SJCRH30 (cell line): ENCODE measurements at regions not wholly inside any gene's neighbourhood (a gene's known extent, or its start where the extent isn't known, plus 50 kb on each side); places are given as distances from the start of the nearest gene placed in this dataset.

Experiments
- DNase-seq, 2 experiments: peaks; one replicate each; pipeline ENCODE4 v3.0.0-alpha.2; 2015 to 2020
- H3K27ac ChIP-seq: fragments of 250-450 bp; sonication (Bioruptor Pico); 2 replicates; pipeline ENCODE4 v1.5.1; 2020; ENCODE audit warnings: mild to moderate bottlenecking, moderate library complexity
- H3K27me3 ChIP-seq: fragments of 250-450 bp; sonication (Bioruptor Pico); 2 replicates; pipeline ENCODE4 v1.5.1; 2020; ENCODE audit warnings: mild to moderate bottlenecking, moderate library complexity
- H3K36me3 ChIP-seq: fragments of 250-450 bp; sonication (Bioruptor Pico); 2 replicates; pipeline ENCODE4 v1.5.1; 2020; ENCODE audit warnings: mild to moderate bottlenecking, moderate library complexity
- H3K4me1 ChIP-seq: fragments of 250-450 bp; sonication (Bioruptor Pico); 2 replicates; pipeline ENCODE4 v1.5.1; 2020; ENCODE audit warnings: mild to moderate bottlenecking, moderate library complexity
- H3K4me3 ChIP-seq: fragments of 250-450 bp; sonication (Bioruptor Pico); 2 replicates; pipeline ENCODE4 v1.5.1; 2020; ENCODE audit warnings: mild to moderate bottlenecking, moderate library complexity
- H3K9me3 ChIP-seq: fragments of 250-450 bp; sonication (Bioruptor Pico); replicated peaks from 2 replicates; pipeline ENCODE4 v1.5.1; 2020; ENCODE audit warnings: mild to moderate bottlenecking, moderate library complexity

DNA sequence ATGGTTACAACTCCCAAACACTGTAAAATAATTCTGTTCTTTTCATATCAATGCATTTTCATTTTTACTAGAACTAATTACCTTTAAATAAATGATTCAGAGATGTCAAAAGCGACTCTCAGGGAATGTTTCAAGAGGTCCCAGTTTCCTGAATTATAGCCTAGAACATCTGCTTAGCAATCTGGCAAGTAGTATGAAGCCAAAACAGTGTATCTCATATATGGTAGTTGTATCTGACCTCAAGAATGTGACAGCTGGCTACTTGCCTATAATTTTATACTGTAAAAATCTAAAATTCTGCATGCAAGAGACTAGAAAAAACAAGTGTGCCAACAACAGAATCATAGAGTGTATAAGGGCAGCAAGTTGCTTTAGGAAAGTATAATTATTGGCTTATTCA lies 187.7 kb upstream of the POU5F2 start:
- H3K27me3 ChIP-seq: no peaks in the 10 kb centered on the region
- peaks cover 17% of the 10 kb centered on the region for H3K4me1 ChIP-seq
- no peaks in the 10 kb centered on the region for H3K9me3 ChIP-seq
- H3K27ac ChIP-seq: no peak overlapping the region
- DNase-seq: peak in 1 of 2 experiments; percentile 41
- H3K36me3 ChIP-seq: no peaks in the 10 kb centered on the region
- H3K4me3 ChIP-seq: no peak overlapping the region

DNA sequence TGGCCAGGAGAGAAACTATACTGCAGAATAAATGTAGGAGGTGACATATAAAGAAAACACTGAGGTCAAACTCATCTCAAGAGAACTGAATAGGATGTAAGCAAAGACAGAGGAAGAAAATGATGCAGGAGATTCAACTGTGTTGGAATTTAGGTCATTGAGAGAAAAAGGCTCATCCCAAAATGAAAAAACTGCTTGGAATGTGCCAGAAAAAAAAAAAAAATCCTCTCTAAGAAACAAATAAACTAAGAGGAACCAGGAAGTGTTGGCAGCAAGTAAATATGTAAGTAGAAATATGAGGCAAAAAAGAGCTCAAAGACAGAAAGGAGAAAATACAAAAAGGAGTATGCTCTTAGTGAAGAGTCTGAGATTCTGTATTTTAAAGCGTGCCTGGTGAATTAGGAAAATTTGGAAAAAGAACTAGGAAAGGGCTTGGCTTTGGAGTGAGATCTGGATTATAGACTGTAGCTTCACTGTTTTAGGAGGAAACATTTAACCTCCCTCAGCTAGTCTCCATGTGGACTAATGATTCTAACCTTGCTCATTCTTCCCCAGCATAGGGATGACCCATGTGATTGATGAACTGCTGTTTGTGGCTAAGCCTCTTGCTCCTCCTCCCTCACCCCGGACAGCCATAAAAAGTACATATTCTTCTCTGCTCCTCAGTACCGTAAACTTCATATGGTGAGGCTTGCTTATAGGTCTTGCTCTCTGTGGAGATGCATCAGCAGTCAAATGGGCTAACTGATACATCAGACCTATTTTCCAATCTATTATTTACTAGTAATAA lies 185.6 kb upstream of the POU5F2 start:
- Histone ChIP-seq H3K36me3 (no peaks in the 10 kb centered on the region), H3K4me3 (no peak overlapping the region), H3K9me3 (no peaks in the 10 kb centered on the region), H3K4me1 (peaks cover 17% of the 10 kb centered on the region), H3K27ac (no peak overlapping the region), H3K27me3 (no peaks in the 10 kb centered on the region)
- no peak for DNase-seq

DNA sequence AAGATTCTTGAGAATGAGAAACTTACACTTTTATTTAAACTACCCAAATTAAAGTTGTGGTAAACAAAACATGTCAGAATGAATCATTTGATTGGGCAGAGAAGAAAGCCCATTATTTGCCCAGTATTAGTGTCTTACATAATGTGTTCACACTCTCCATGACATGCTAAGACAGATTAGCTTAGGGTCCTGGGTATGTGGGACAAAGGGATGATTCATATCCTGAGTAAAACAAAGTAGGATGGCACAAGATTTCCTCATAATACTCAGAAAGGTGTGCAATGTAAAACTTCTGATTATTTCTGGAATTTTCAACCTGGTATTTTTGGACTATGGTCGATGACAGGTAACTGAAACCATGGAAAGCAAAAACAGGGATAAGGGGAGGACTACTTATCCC lies 183.9 kb upstream of the POU5F2 start:
- Histone ChIP-seq H3K36me3 (no peaks in the 10 kb centered on the region), H3K27ac (no peak overlapping the region), H3K27me3 (no peaks in the 10 kb centered on the region), H3K9me3 (no peaks in the 10 kb centered on the region), H3K4me1 (peaks cover 17% of the 10 kb centered on the region), H3K4me3 (no peak overlapping the region)
- DNase-seq: no peak

DNA sequence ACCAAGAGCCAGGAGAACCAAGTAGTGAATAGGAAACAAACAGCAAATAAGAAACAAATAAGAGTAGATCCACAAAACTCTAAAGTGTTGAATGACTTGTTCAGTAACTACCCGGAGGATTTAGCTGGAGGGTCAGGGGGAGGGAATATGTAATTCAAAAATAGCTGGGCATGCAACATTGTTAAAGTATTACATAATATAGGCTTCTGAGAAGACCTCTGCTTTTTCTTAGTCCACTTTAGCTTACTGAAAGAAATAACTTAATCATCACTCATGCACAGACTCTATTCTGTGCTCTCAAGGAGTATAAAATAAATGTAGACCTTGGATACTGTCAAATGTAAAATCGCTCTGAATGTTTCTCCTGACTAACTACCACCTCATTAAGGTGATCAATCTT lies 183.2 kb upstream of the POU5F2 start:
- DNase-seq: no peak
- no peaks in the 10 kb centered on the region for H3K9me3 ChIP-seq
- no peak overlapping the region for H3K4me3 ChIP-seq
- no peaks in the 10 kb centered on the region for H3K27me3 ChIP-seq
- H3K27ac ChIP-seq: no peak overlapping the region
- peaks cover 13% of the 10 kb centered on the region for H3K4me1 ChIP-seq
- H3K36me3 ChIP-seq: no peaks in the 10 kb centered on the region

DNA sequence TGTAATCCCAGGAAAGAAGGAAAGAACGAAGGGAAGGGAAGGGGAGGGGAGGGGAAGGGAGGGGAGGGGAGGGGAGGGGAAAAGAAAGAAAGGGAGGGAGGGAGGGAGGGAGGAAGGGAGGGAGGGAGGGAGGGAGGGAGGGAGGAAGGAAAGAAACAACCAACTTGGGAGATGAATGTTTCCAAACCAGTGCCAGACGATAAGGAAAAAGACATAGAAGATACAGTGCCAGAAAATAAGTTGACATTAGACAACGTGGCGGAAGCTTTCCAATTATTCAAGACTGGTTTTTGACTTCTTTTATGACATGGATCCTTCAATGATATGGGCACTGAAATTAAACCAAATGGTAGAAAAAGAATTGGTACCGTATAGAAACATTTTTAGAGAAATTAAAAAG lies 181.2 kb upstream of the POU5F2 start:
- no peaks in the 10 kb centered on the region for H3K36me3 ChIP-seq
- H3K27me3 ChIP-seq: no peaks in the 10 kb centered on the region
- H3K4me1 ChIP-seq: no peaks in the 10 kb centered on the region
- DNase-seq: no peak
- no peaks in the 10 kb centered on the region for H3K9me3 ChIP-seq
- H3K4me3 ChIP-seq: no peak overlapping the region
- no peak overlapping the region for H3K27ac ChIP-seq

DNA sequence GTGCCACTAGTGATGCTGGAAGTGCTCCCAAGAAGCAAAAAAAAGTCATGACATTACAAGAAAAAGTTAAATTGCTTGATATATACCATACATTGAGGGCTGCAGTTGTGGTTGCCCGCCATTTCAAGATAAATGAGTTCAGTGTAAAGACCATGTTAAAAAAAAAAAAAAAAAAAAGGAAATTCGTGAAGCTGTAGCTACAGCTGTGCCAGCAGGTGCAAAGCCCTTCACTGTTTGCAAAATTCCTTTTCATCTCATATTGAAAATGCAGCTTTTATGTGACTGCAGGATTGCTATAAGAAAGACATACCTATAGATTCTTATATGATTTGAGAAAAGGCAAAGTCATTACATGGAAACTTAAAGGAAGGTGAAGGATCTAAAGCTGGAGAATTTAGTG lies 179.6 kb upstream of the POU5F2 start:
- no peak overlapping the region for H3K27ac ChIP-seq
- no peak overlapping the region for H3K4me3 ChIP-seq
- H3K4me1 ChIP-seq: no peaks in the 10 kb centered on the region
- H3K27me3 ChIP-seq: no peaks in the 10 kb centered on the region
- no peaks in the 10 kb centered on the region for H3K9me3 ChIP-seq
- DNase-seq: peak in 1 of 2 experiments; percentile 2
- no peaks in the 10 kb centered on the region for H3K36me3 ChIP-seq

DNA sequence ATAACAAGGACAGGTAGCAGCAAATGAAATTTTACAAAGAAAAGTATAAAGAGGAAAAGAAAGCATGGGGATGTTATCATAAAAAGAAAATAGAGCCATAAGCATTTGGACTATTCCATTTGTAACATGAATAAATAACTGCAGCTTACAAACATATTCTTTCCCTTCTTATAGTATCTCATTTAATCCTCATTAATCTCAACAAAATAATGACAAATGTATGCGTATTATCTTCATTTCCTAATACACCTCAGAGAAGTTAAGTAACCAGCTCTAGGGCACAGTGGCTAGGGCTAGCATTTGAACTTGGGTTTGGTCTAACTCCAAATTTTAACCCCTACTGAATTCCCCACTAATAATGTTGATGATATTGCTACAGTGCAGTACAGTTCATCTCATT lies 175.5 kb upstream of the POU5F2 start:
- Histone ChIP-seq H3K4me3 (no peak overlapping the region), H3K27me3 (no peaks in the 10 kb centered on the region), H3K36me3 (no peaks in the 10 kb centered on the region), H3K4me1 (no peaks in the 10 kb centered on the region), H3K9me3 (no peaks in the 10 kb centered on the region), H3K27ac (no peak overlapping the region)
- DNase-seq: no peak

DNA sequence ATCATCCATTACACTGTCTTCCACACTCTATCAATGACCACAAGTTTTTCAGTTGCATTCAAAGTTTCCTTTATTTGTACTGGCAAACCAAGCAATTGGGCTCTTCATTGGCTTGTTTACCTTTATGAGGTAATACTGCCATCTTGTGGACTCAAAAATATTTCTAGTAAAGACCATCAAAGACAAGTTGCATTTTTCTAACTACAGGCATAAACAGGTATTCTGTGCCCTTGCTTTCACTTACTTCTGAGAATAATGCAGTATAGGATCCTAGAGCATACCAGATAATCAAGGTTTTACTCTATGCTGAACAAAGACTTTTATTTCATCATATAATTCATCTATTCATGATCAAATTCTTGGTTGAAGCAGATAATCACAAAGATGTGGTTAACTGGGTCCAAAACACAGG lies 173.7 kb upstream of the POU5F2 start:
- Histone ChIP-seq H3K36me3 (no peaks in the 10 kb centered on the region), H3K27ac (no peak overlapping the region), H3K27me3 (no peaks in the 10 kb centered on the region), H3K4me1 (no peaks in the 10 kb centered on the region), H3K4me3 (no peak overlapping the region), H3K9me3 (no peaks in the 10 kb centered on the region)
- DNase-seq: peak in 1 of 2 experiments; percentile 77

DNA sequence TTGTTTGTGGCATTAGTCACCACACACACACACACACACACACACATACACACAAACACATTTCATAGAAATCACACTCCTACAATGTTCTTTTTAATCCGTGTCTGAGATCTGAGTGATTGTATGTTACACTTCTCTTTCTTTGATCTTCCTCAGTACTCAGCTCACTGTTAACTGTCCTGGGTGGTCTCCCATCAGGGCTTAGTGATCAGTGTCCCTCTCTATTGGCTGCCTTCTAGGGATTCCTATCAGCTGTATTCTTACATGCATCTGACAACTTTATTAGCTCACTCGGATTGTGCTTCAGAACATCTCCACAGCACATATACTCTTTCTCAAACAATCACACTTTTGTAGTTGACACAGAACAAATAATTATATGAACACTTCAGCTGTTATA lies 170.2 kb upstream of the POU5F2 start:
- H3K27ac ChIP-seq: no peak overlapping the region
- H3K4me1 ChIP-seq: no peaks in the 10 kb centered on the region
- H3K9me3 ChIP-seq: no peaks in the 10 kb centered on the region
- peak in 1 of 2 experiments; percentile 6 for DNase-seq
- H3K27me3 ChIP-seq: no peaks in the 10 kb centered on the region
- H3K4me3 ChIP-seq: no peak overlapping the region
- H3K36me3 ChIP-seq: no peaks in the 10 kb centered on the region

DNA sequence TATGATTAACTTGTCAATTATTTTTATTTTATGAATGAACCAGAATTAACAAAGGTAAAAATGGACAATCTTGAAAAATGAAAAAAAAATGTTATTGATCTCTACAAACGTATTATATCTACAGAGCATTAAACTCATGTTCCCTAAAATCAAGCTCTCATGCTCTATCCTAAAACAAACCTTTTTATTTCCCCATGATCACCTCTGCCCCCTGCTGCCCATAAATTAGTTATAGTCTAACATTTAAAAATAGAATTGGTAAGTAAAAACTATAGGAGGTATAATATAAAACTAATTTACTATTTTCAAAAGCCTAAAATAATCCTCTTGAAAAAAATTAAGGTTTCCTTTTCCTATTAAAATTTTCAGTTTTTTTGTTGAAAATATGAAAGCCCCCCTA lies 168.0 kb upstream of the POU5F2 start:
- H3K27me3 ChIP-seq: no peaks in the 10 kb centered on the region
- no peaks in the 10 kb centered on the region for H3K9me3 ChIP-seq
- H3K27ac ChIP-seq: no peak overlapping the region
- H3K36me3 ChIP-seq: no peaks in the 10 kb centered on the region
- H3K4me1 ChIP-seq: no peaks in the 10 kb centered on the region
- H3K4me3 ChIP-seq: no peak overlapping the region
- DNase-seq: peak in 1 of 2 experiments; percentile 35

DNA sequence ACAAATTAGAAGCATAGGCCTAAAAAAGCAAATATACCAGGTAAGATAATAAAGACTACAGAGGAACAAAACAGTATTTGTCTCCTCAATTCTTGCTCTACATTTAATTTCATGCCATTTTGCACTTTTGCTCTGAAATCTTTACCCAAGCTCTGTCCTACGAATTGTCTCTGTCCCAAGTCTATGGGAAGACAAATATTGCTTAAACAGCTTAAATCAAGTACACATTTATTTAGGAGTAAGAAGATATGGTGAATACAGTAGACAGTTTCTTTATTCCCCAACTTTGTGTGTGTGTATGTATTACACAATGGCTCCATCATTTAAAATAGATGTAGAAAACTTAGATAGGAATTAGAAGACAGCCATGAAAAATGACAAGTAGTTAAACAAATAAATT lies 163.5 kb upstream of the POU5F2 start:
- H3K4me3 ChIP-seq: no peak overlapping the region
- no peaks in the 10 kb centered on the region for H3K36me3 ChIP-seq
- no peaks in the 10 kb centered on the region for H3K27me3 ChIP-seq
- DNase-seq: no peak
- no peaks in the 10 kb centered on the region for H3K9me3 ChIP-seq
- no peaks in the 10 kb centered on the region for H3K4me1 ChIP-seq
- no peak overlapping the region for H3K27ac ChIP-seq

DNA sequence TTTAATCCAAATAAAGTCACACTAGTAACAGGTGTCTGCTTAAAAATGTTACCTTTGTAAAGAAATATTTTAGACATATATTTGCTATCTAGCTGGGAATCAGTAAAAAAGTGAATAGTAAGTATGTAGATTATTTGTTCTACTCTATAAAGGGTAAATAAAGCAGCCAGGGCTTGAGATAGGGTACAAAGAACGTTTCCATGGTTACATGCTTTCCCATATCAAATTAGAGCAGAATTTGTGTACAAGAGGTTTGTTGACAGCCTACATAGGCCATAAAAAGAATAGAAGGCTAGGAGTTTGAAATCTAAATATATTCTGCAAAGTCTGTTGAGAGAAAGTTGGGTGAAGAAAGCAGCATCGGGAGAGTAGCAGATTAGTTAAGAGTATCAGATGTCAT lies 160.9 kb upstream of the POU5F2 start:
- DNase-seq: no peak
- Histone ChIP-seq H3K36me3 (no peaks in the 10 kb centered on the region), H3K27ac (no peak overlapping the region), H3K4me1 (no peaks in the 10 kb centered on the region), H3K9me3 (no peaks in the 10 kb centered on the region), H3K27me3 (no peaks in the 10 kb centered on the region), H3K4me3 (no peak overlapping the region)

DNA sequence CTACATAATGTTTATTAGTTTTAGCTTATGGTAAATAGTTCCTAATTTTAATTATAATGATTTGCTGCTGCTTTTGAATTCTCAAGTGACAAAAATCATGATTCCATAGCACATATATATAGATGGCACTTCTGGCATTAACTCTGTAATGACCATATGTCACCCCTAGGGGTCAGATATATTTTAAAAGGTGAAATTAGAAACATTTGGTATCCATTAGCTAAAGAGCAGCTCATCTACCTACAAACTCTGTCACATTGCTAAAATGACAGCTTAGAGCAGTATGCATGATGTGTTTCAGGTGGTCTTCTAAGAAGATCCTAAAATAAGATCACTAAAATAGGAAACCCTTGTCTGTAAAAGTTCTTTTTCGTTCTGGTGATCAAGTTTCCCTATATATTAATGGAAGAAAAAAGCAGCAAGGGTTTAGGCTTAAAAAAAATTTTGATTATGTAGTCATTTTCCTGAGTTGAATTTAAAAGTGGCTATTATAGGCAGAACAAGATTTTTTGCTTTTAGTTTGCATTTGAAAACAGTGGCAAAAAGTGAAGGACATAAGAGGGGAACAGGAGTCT lies 157.7 kb upstream of the POU5F2 start:
- Histone ChIP-seq H3K36me3 (no peaks in the 10 kb centered on the region), H3K9me3 (no peaks in the 10 kb centered on the region), H3K27me3 (no peaks in the 10 kb centered on the region), H3K4me1 (no peaks in the 10 kb centered on the region), H3K4me3 (no peak overlapping the region), H3K27ac (no peak overlapping the region)
- DNase-seq: peak in 1 of 2 experiments; percentile 47

DNA sequence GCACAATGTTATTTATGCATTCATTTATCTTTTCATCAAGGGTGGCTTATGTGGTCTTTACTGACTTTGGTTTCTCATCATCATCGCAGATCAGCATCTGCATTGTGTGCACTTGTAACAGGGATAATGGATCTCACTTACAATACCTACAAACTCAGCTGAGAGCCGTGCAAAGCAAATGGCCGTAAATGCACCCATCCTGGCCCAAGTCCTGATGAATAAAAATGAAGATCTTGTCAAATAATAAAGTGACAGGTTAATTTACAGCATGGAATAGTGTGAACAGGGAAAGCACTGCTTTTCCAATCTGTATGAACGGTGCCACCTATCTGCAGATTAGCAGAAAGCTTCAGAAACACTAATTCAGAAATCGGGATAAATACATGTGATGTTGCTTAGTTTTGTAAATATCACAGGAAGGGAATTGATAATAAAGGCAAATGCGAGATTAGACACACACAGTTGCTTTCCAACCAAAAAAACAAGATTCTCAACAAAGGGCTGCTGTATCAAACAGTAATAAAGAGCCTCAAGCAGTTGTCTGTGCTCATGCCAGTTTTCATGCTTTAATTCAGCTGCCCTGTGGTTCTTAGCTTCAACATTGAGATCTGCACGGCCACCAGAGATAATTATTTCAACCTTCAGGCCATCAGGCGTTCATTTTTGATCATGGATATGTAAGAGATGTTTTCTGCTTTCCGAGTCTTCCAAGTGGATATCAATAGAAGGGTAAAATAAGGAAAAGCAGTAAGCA lies 153.4 kb upstream of the POU5F2 start:
- H3K4me3 ChIP-seq: no peak overlapping the region
- no peaks in the 10 kb centered on the region for H3K4me1 ChIP-seq
- no peak overlapping the region for H3K27ac ChIP-seq
- no peaks in the 10 kb centered on the region for H3K27me3 ChIP-seq
- no peaks in the 10 kb centered on the region for H3K9me3 ChIP-seq
- no peaks in the 10 kb centered on the region for H3K36me3 ChIP-seq
- DNase-seq: peak in 1 of 2 experiments; percentile 37

DNA sequence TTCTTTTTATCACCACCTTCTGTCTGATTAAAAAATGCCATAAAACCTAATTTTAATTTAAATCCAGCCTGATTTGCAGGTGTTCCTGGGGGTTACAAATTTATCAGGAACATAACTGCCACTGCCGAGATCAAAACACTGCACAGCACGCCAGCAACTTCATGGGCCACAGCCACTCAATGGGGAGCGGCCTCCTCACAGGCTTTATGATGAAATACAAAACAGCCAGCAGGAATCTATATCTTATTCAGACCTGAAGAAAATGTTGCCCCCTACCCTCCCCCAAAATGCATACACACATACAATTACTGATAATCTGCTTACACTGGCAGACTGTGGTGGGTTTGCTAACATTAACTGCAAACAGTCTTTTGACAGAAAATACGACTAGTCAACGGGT lies 151.7 kb upstream of the POU5F2 start:
- H3K4me1 ChIP-seq: no peaks in the 10 kb centered on the region
- DNase-seq: no peak
- no peaks in the 10 kb centered on the region for H3K9me3 ChIP-seq
- no peak overlapping the region for H3K27ac ChIP-seq
- no peak overlapping the region for H3K4me3 ChIP-seq
- H3K27me3 ChIP-seq: no peaks in the 10 kb centered on the region
- no peaks in the 10 kb centered on the region for H3K36me3 ChIP-seq
